GM19240 (cell line): ENCODE measurements at regions not wholly inside any gene's neighbourhood (a gene's known extent, or its start where the extent isn't known, plus 50 kb on each side); places are given as distances from the start of the nearest gene placed in this dataset.

Source experiments
- DNase-seq: peaks from one replicate; pipeline ENCODE4 v3.0.0; 2011; ENCODE audit warnings: low spot score; ENCODE audit not compliant: insufficient read length

- DNase-seq = no peak
Measured at GRCh38 chr14:36465178-36465577, 54.9 kb downstream of the NKX2-1 start.

GRCh38 chr14:36462890-36463289 is 57.1 kb downstream of the NKX2-1 start:
- DNase-seq = no peak

- no peak for DNase-seq
Measured at GRCh38 chr14:36455241-36455627, 64.8 kb downstream of the NKX2-1 start.

- no peak for DNase-seq
Measured at GRCh38 chr14:36454599-36455240, 65.3 kb downstream of the NKX2-1 start.

- no peak for DNase-seq
Measured at GRCh38 chr14:36452860-36453259, 67.2 kb downstream of the NKX2-1 start.

- no peak for DNase-seq
Measured at GRCh38 chr14:36451310-36452065, 68.5 kb downstream of the NKX2-1 start.

- DNase-seq = no peak
Measured at GRCh38 chr14:36450550-36450949, 69.5 kb downstream of the NKX2-1 start.

- no peak for DNase-seq
Measured at GRCh38 chr14:36449903-36450302, 70.1 kb downstream of the NKX2-1 start.

- no peak for DNase-seq
Measured at GRCh38 chr14:36443374-36443773, 76.7 kb downstream of the NKX2-1 start.

GRCh38 chr14:36442824-36443241 is 77.2 kb downstream of the NKX2-1 start:
- DNase-seq = no peak

GRCh38 chr14:36441283-36441682 is 78.7 kb downstream of the NKX2-1 start:
- DNase-seq = no peak

- DNase-seq = no peak
Measured at GRCh38 chr14:36439766-36440165, 80.3 kb downstream of the NKX2-1 start.

GRCh38 chr14:36438883-36439282 is 81.1 kb downstream of the NKX2-1 start:
- DNase-seq = no peak

GRCh38 chr14:36430662-36431084 is 89.4 kb downstream of the NKX2-1 start:
- DNase-seq = no peak

GRCh38 chr14:36430169-36430568 is 89.9 kb downstream of the NKX2-1 start:
- DNase-seq = no peak

- no peak for DNase-seq
Measured at GRCh38 chr14:36429692-36430091, 90.3 kb downstream of the NKX2-1 start.

- no peak for DNase-seq
Measured at GRCh38 chr14:36428350-36428749, 91.7 kb downstream of the NKX2-1 start.

- no peak for DNase-seq
Measured at GRCh38 chr14:36426836-36427235, 93.2 kb downstream of the NKX2-1 start.

- DNase-seq = no peak
Measured at GRCh38 chr14:36426113-36426512, 93.9 kb downstream of the NKX2-1 start.

GRCh38 chr14:36424478-36425102 is 95.4 kb downstream of the NKX2-1 start:
- DNase-seq = no peak

- no peak for DNase-seq
Measured at GRCh38 chr14:36423430-36423829, 96.6 kb downstream of the NKX2-1 start.

- DNase-seq = no peak
Measured at GRCh38 chr14:36420149-36420687, 99.8 kb upstream of the MBIP start.
